ENCODE measurements at regions not wholly inside any gene's neighbourhood (a gene's known extent, or its start where the extent isn't known, plus 50 kb on each side); places are given as distances from the start of the nearest gene placed in this dataset.

GRCh38 chr12:13316587-13317246 is 120.2 kb downstream of the EMP1 start:
- TF ChIP-seq, protein P1, sequence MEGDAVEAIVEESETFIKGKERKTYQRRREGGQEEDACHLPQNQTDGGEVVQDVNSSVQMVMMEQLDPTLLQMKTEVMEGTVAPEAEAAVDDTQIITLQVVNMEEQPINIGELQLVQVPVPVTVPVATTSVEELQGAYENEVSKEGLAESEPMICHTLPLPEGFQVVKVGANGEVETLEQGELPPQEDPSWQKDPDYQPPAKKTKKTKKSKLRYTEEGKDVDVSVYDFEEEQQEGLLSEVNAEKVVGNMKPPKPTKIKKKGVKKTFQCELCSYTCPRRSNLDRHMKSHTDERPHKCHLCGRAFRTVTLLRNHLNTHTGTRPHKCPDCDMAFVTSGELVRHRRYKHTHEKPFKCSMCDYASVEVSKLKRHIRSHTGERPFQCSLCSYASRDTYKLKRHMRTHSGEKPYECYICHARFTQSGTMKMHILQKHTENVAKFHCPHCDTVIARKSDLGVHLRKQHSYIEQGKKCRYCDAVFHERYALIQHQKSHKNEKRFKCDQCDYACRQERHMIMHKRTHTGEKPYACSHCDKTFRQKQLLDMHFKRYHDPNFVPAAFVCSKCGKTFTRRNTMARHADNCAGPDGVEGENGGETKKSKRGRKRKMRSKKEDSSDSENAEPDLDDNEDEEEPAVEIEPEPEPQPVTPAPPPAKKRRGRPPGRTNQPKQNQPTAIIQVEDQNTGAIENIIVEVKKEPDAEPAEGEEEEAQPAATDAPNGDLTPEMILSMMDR (IDR thresholded peaks at IDR 0.05) = no peak
- TF ChIP-seq POLR2A (IDR thresholded peaks at IDR 0.05) (no peak), POLR2AphosphoS5 (IDR thresholded peaks at IDR 0.05) (no peak)

Data from breast epithelium (tissue), 3 donors.